ENCODE measurements at regions not wholly inside any gene's neighbourhood (a gene's known extent, or its start where the extent isn't known, plus 50 kb on each side); places are given as distances from the start of the nearest gene placed in this dataset.
A peak's percentile ranks its signal among the peaks of the same experiment; 100 is the strongest.
"Not testable (repeated sequence)": the region's sequence is repeated elsewhere in the genome, so short reads cannot be mapped to it uniquely, and the experiment has no call there.

DNA sequence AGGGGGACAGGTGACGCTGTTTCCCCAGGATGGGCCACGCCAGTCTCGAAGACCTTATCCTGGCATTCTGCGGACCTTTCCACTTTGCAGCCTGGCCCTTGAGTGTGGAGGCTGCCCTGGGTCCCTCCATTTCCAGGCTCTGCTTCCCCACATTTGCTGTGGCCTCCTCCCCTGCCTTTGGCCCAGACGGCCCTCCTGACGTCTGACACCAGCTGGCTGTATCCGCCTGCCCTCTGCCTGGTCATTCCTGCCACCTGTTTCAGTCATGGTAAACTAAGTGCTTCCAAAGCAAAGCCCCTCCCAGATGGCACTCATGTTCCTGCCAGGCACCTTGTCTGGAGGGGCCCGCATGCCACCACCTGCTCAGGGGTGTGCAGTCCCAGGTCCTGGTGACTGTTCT lies 95.1 kb downstream of the ASB1 start:
- DNase-seq: no peak

DNA sequence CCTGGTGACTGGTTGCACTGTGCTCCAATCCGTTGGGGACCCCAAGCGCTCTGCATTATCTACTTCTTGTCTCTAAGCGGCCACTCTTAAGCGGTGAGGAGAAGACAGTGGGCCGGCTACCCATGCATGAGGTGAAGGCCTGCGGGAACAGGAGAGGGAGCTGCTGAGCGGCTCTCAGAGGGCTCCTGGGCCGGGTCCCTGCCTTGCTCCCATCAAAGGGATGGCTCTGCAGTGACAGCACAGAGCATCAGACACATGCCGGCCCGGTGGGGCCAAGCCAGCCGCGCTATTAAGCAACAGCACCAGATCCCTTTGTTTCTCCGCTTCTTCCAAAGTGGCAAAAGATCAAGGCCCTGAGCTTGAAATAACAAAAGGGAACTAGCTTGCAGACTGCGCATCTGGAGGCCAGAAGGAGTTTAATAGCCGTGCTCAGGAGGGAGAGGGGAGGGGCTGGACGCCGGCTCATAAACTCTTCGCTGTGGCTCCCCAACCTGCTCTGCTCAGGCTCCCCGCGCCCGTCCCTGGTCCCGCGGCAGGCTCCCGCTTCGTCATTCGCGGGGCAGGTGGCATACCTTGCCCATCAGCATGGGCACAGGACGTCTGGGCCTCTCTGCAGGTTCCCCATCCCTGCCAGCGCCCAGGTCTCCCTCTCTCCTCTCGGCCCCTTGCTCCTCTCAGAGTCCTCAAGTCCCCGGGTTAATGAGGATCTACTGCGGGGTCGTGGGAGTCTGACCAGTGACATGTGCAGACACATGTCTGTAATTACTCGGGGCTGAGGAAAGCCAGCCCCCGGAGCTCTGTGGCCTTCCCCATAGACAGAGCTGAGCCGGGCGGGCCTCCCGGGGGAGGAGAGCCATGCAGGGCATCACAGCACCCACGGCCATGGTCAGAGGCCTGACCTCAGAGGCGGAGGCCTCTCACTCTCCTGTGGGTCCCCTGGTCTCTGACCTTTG lies 96.7 kb downstream of the ASB1 start:
- no peak for DNase-seq

DNA sequence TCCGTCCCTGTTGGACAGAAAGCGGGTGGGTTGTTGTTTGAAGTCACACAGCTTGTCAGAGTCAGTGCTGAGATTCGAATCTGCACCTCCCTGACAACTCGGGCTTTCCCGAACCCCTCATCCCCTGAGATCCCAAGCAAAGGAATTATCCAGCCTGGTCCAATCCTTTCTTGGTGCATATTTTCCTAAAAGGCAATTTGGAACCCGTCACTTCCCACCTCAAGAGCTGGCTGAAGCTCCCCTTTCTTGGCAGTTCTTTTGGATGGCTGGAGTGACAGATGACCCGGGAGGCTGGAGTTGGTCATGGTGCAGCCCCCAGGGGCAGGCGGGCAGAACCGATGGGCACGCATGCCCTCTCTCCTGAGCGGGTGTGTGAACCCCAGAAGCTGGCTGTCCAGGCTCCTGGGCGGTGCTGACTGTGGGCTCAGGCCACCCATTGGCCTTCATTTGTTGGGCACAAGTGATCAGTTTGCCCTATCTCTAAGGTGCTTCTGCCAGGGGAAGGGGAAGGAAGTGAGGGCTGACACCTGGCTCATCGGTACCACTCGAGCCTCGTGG lies 97.8 kb downstream of the ASB1 start:
- DNase-seq: no peak

DNA sequence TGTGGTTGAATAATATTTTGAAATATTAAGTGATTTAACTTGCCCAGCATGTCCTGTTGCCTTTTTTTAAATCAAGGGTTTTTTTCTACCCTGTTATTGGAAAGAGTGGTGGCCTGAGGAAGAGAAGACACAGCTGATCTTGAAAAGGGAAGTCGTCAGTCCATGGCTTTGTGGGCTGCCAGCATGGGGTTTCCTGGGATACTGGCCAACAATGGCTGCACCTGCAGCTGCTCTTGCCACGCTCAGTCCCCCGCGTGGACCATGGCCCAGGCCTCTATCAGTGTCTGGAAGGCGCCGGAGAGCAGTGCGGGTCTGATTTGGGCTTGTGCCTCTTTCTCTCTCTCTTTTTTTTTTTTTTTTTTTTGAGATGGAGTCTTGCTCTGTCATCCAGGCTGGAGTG lies 99.3 kb downstream of the ASB1 start:
- DNase-seq: no peak

DNA sequence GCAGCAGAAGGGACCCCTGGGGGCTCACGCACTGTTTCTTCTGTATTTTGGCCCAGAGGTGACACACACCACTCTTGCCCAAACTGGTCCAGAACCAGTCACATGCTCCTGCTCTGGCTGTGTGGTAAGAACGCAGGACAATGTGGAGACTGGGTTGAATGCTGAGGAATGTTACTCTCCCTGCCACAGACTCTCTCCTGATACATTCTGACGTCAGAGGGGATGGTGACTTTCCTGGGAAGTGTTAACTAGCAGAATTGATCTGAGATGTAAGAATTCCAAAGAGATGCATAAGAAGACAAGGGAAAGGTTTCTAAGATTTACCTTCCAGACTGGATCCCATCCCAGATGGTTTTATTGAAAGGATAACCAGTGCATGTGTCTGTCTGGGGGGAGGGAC lies 100.8 kb downstream of the ASB1 start:
- no peak for DNase-seq

DNA sequence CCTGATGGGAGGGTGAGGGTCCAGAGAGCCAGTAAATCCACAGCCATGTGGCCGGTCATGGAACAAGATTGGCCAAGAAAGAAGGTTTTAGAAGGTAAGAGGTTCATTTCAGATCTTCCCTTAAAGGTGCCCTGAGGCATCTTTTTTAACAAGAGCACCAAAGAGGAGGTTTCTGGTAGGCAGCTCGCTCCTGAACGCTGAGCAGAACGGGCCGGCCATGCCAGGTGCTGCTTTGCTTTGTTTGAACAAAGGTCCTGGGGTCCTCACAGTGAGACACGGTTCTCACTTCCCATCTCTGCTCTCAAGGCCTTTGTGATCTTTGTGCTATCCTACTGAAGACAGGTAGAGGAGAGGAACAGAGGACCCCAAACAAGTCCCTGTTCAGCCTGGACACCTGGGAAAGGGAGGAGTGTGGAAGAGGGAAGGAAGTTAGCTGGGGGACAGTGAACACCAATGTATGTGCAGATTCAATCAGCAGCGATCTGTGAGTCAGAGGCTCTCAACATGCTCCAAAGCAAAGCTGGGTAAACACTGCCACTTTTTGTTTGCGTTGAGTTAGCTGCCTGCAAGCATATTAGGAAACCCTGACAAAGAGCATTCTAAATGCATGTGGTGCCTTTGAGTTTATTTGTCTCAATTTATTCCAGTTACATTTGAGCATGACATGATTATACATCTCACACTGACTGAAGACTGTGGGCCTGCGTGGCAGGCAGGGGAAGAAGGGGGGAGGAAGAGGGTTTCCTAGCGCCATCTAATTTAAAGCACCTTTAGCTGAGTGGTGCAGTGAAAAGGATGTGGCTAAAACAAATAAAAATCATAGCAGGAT lies 102.4 kb downstream of the ASB1 start:
- peak; percentile 89 for DNase-seq

DNA sequence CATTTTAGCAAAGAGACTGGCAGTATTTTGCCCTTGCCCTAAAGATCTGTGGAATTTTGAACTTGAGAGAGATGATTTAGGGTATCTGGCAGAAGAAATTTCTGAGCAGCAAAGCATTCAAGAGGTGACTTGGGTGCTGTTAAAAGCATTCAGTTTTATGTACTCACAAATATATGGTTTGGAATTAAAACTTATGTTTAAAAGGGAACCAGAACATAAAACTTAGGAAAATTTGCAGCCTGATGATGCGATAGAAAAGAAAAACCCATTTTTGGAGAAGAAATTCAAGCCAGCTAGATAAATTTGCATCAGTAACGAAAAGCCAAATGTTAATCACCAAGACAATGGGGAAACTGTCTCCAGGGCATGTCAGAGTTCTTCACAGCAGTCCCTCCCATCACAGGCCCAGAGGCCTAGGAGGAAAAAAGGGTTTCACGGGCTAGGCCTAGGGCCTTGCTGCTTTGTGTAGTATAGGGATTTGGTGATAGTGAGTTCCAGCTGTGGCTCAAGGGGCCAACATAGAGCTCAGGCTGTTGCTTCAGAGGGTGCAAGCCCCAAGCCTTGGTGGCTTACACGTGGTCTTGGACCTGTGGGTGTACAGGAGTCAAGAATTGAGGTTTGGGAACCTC lies 104.4 kb downstream of the ASB1 start:
- not testable (repeated sequence) for DNase-seq

DNA sequence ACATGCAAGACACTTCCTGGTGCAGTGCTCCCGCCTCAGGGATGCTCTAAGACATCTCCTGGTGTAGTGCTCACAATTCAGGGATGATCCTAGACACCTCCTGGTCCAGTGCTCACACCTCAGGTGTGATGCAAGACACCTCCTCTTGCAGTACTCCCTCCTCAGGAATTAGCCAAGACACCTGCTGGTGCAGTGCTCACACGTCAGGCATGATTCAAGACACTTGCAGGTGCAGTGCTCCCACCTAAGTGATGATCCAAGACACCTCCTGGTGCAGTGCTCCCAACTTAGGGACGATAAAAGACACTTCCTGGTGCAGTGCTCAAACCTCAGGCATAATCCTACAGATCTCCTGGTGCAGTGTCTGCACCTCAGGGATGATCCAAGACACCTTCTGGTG lies 117.0 kb downstream of the ASB1 start:
- DNase-seq: not testable (repeated sequence)

DNA sequence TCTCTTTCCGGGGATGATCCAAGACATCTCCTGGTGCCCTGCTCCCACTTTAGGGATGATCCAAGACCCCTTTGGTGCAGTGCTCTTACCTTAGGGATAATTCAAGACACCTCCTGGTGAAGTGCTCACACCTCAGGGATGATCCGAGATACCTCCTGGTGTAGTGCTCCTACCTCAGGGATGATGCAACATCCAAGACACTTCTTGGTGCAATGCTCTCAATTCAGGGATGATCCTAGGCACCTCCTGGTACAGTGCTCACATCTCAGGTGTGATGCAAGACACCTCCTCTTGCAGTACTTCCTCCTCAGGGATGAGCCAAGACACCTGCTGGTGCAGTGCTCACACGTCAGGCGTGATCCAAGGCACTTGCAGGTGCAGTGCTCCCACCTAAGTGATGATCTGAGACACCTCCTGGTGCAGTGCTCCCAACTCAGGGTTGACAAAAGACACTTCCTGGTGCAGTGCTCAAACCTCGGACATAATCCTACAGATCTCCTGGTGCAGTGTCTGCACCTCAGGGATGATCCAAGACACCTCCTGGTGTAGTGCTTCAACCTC lies 122.3 kb downstream of the ASB1 start:
- no peak for DNase-seq

DNA sequence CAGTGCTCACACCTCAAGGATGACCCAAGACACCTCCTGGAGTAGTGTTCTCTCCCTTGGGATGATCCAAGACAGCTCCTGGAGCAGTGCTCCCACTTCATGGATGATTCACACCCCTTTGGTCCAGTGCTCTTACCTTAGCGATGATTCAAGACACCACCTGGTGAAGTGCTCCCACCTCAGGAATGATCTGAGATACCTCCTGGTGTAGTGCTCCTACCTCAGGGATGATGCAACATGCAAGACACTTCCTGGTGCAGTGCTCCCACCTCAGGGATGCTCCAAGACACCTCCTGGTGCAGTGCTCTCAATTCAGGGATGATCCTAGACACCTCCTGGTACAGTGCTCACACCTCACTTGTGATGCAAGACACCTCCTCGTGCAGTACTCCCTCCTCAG lies 123.1 kb downstream of the ASB1 start:
- no peak for DNase-seq

DNA sequence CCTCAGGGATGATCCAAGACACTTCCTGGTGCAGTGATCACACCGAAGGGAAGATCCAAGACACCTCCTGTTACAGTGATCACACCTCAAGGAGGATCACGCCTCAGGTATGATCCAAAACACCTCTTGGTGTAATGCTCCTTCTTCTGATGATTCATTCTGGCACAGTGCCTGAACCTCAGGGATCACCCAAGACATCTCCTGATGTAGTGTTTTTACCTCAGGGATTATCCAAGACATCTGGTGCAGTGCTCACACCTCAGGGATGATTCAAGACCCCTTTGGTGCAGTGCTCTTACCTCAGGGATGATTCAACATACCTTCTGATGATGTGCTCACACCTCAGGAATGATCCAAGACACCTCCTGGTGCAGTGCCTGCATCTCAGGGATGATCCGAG lies 124.4 kb downstream of the ASB1 start:
- DNase-seq: no peak

DNA sequence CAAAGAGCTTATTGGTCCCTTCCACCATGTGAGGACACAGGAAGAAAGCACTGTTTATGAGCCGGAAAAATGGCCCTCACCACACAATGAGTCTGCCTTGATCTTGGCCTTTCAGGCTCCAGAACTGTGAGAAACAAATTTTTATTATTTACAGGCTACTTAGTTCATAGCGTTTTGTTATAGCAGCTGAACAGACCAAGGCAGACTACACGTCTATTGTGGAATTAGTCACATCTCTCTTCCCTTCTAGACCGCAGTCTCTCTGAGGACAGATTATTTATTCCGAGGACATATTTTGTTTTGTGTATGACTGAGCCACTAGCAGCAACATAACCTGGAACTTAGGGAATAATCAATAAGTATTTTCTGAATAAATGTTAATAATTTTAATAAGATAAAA lies 125.5 kb downstream of the ASB1 start:
- no peak for DNase-seq

DNA sequence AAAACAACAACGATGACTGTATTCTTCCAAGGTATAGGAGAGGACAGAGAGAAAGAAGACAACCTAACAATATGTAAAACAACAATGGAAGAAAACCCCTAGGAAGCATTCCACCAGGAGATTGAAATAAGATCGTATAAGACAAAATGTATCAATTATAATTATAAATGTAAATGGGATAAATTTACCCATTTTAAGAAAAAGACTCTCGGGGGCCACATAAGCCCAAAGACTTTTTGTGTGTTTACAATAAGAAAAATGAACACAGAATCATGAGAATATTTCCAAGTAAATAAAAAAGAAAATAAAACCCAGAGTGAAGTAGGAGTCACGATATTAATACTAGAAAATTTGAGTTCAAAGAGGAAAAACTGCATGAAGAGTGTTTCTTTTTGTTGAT lies 126.4 kb downstream of the ASB1 start:
- DNase-seq: no peak

DNA sequence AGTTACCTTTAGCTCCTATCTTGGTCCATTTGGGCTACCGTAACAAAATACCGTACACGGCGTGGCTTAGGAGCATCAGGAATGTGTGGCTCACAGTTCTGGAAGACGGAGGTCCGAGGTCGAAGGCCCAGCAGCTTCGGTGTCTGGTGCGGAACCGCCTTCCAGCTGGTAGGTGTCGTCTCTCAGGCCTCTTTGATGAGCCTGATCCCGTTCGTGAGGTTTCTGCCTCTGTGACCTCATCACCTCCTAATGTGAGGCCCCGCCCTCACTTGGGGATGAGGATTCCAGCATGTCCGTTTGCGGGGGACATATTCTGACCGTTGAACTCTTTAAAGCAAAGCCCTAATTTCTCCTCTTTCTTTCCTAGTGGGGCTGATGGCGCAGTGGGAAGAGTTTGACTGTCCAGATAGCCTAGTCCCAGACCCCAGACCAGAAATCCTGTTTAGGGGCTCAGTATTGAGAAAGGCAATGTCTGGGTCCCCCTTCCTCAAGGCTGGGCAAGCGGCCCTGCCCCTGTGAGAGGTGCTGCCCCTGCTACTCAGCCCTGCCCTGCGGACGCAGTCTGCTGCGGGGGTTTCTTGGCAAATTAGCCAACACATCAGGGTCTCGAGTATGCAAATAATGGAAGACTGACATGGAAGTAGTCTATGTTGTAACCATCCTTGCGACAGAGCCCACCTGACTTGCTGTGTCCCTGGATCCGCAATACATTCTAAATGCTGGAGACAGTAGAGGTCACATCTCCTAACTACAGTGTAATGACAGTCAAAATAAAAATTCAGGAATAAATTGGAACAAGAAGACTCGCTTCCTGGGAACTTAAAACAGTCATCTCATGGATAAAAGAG lies 128.0 kb downstream of the ASB1 start:
- no peak for DNase-seq

DNA sequence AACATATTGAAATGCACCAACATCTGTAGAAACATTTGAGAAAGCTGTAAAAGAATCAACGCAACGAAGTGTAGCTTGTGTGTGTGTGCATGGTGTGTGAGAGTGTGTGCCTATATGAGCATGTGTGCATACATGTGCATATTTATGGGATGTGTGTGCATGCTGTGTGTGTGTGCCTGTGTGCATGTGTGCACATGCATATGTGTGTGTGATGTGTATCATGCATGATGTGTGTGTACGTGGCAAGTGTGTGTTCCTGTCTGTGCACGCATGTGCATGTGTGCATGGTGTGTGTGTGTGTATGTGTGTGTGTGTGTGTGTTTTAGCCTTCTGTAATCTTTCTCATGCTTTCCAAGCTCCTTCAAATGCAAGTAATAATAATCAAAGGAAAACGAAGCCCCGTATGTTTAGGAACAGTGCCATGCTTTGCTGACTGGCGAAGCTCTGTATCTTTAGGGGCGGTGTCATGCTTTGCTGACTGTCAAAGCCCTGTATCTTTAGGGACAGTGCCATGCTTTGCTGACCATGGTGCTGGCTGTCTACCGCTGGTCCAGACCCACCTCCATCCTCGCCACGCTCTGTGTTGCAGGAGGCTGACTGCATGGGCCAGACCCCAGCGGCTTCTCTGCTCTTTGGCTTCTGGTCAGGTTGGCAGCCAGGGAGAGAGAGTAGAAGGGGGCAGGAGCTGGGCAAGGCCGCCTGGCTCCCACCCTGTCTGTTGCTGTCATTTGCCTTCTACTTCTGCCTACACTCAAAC lies 129.2 kb downstream of the ASB1 start:
- DNase-seq: no peak

DNA sequence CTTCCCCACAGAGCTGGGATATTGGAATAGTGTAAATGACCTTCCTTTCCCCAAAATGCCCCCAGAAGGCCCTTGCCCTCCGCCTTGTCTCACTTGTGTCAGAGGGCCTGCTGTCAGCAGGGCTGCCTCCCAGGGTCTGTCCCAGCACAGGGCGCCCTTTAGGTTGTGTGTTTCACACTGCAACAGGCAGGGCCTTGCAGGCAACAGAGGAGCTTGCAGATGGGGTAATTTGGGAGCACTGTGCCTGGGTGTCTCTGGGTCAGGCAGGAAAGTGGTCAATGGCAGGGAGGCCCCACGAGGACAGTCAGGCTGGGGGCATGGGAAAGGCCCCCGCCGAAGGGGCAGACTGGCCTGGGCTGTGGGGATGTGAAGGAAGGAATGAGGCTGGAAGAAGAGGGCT lies 130.7 kb downstream of the ASB1 start:
- no peak for DNase-seq

DNA sequence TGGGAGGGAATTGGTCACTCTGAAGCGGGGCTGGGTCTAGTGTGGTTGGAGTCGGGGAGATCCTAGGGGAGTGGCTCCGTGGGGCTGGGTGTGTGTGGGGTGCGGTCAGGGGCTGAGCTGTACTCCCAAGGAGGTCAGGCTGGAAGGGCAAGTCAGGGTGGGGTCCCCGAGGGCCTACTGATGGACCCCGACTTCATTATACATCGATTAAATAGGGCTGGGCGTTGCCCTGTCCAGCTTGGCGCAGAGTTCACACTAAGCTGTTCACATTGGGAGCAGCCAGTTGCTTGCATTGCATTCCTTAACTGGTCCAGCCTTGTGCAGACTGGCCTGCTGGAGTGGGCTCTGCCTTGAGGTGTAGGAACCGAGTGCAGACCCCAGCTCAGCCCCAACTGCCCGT lies 131.2 kb downstream of the ASB1 start:
- no peak for DNase-seq

DNA sequence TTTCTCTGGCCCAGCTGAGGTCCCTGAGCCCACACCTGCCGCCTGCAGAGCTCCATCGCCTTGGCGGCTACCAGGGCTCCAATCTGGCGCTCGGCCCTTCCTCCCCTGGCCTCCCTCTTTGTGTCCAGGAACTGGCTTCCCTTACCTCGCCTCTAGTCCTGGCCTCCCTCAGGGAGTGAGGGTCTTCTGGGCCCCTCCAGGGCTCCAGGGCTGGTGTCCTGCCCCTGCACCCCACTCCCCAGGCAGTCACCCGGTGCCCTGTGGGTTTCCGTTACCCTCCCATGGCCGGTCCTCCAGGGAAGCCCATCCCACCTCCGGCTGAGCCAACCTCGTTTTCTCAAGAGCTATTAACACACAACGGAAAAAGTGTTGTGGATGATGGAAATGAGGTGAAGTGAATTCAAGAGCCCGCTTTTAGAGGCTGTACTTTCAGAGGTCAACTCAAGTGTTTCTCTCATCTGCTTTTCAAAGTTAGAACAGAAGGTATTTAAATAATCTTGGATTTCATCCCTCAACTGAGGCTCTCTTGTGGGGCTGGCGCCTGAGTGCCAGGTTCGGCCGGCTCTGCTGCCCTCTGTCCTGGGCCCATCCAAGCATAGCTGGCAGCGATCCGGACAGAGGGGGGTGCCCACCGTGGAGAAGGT lies 131.9 kb downstream of the ASB1 start:
- no peak for DNase-seq

DNA sequence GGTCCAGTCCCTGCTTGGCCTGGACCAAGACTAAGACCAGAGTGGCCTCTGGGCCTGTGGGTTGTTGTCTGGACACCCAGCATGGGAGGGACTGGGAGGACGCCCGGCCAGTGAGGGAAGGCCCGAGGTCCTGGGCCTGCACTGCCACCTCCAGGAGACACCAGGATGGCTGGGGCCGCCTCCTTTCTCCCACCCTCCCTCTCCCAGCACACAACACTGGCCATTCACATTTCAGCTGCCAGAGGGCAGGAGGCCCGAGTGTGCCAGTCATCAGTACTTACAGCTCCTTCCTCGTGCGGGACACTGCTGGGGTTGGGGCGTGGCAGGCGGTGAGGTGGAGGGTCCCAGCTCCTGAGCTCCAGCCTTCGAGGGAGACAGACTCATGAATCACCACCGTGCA lies 133.5 kb downstream of the ASB1 start:
- DNase-seq: no peak

DNA sequence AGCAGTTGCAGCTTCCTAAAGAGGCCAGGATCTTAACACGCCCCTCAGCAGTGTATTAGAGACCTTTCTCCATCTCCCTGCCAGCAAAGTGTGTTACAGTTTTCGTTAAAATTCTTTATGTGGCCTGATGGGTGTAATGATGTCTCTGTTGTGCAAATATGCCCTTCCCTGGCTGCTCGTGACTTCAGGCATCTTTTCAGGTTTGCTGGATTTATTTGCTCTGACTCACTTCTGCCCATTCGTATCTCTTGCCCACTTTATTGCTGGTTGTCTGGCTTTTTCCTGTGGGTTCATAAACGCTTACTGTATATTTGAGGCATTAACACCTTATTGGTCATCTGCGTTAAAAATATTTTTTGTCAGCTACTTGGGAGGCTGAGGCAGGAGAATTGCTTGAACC lies 134.5 kb downstream of the ASB1 start:
- no peak for DNase-seq

DNA sequence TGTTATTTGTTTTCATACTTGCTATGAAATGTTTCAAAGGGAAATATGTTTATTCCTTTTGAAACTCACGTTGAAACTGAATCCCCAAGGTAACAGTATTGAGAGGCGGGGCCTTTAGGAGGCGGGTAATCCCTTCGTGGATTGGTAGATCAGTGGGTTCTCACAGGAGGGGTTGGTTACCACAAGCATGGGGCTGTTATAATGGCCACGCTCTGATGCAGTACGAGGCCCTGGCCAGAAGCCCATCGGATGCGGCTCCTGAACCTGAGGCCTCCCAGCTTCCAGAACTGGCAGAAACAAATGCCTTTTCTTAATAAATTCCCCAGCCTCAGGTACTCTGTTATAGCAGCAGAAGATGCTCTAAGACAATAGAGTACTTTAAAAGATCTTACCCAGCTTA lies 135.7 kb downstream of the ASB1 start:
- DNase-seq: no peak
